Kidney (tissue), 13 donors: ENCODE measurements at regions not wholly inside any gene's neighbourhood (a gene's known extent, or its start where the extent isn't known, plus 50 kb on each side); places are given as distances from the start of the nearest gene placed in this dataset.

Experiments
- DNase-seq, 5 donors: peaks; one replicate each; pipeline ENCODE4 v3.0.0-alpha.2; 2013 to 2020
- FAIRE-seq: peaks from 2 replicates; lab custom pipeline; 2012; peaks lifted over from hg19 to GRCh38; lab: Jason Lieb, UNC
- H3K27ac ChIP-seq, 2 donors: one replicate each; pipeline ENCODE4 v1.7.0; 2013; ENCODE audit warnings: low read depth in 2 of 2, low read length in 2 of 2, inconsistent platforms in 1 of 2
- H3K27me3 ChIP-seq: one replicate; pipeline ENCODE4 v1.7.1; 2013; ENCODE audit warnings: low read length, inconsistent platforms; ENCODE audit not compliant: control insufficient read depth, insufficient read depth
- H3K36me3 ChIP-seq, 3 donors: one replicate each; pipeline versions ENCODE4 v1.7.0 to v1.7.1; 2013; ENCODE audit warnings: low read length in 3 of 3, control low read depth in 1 of 3, inconsistent platforms in 1 of 3; ENCODE audit not compliant: insufficient read depth in 3 of 3, control insufficient read depth in 2 of 3
- H3K4me1 ChIP-seq, 3 donors: one replicate each; pipeline versions ENCODE4 v1.7.0 to v1.7.1; 2013; ENCODE audit warnings: low read length in 3 of 3, inconsistent platforms in 1 of 3, low read depth in 1 of 3; ENCODE audit not compliant: control insufficient read depth in 2 of 3, insufficient read depth in 2 of 3
- H3K4me3 ChIP-seq, 3 donors: one replicate each; pipeline versions ENCODE4 v1.7.0 to v1.8.1; 2013; ENCODE audit warnings: low read length in 3 of 3, control low read depth in 1 of 3, inconsistent platforms in 1 of 3
- H3K9ac ChIP-seq, 3 donors: one replicate each; pipeline versions ENCODE4 v1.7.0 to v1.7.1; 2013; ENCODE audit warnings: low read length in 3 of 3, control low read depth in 1 of 3, inconsistent platforms in 1 of 3
- H3K9me3 ChIP-seq, 3 donors: one replicate each; pipeline versions ENCODE4 v1.7.0 to v1.7.1; 2013; ENCODE audit warnings: low read length in 3 of 3, control low read depth in 1 of 3, inconsistent platforms in 1 of 3; ENCODE audit not compliant: control insufficient read depth in 2 of 3, insufficient read depth in 1 of 3
- intact Hi-C: fragments of 100-400 bp; cut with DNase I; formaldehyde crosslinking; loops from one replicate; pipeline ENCODE4 v1.11.1; 2022
- TF ChIP-seq, protein P1 (sequence below): IDR thresholded peaks from 3 replicates; pipeline ENCODE4 v1.5.1; 2012; ENCODE audit warnings: mild to moderate bottlenecking, moderate library complexity, borderline replicate concordance; ENCODE audit not compliant: insufficient read depth; ENCODE audit errors: extremely low read depth
- donor health status: control.
- donor health status: control.
- donor health status: control.
- donor health status: control.
- donor health status: control.
- donor health status: DM: yes; HTN: yes; CAD: no.
- donor health status: Normal renal cell carcinoma (clear cell type).

DNA sequence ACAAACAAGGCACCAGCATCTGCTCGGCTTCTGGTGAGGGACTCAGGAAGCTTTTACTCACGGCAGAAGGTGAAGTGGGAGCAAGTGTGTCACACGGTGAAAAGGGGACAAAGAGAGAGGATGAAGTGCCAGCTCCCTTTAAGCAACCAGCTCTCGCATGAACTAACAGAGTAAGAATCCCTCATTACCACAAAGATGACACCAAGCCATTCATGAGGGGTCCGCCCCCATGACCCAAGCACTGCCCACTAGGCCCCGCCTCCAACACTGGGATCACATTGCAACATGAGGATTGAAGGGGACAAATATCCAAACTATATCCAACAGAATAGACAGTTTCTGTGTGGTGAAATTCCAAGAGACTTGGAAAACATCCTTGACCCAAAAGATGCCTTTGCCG is 198.2 kb upstream of the POU2AF2 start:
- FAIRE-seq = no peak
- Histone ChIP-seq H3K4me3 (no peak overlapping the region), H3K9ac (no peak overlapping the region), H3K27me3 (no peaks in the 10 kb centered on the region), H3K36me3 (no peaks in the 10 kb centered on the region), H3K27ac (no peak overlapping the region), H3K9me3 (no peaks in the 10 kb centered on the region), H3K4me1 (no peaks in the 10 kb centered on the region)
- DNase-seq = no peak
- intact Hi-C loops = no loop called here
- TF ChIP-seq, protein P1, sequence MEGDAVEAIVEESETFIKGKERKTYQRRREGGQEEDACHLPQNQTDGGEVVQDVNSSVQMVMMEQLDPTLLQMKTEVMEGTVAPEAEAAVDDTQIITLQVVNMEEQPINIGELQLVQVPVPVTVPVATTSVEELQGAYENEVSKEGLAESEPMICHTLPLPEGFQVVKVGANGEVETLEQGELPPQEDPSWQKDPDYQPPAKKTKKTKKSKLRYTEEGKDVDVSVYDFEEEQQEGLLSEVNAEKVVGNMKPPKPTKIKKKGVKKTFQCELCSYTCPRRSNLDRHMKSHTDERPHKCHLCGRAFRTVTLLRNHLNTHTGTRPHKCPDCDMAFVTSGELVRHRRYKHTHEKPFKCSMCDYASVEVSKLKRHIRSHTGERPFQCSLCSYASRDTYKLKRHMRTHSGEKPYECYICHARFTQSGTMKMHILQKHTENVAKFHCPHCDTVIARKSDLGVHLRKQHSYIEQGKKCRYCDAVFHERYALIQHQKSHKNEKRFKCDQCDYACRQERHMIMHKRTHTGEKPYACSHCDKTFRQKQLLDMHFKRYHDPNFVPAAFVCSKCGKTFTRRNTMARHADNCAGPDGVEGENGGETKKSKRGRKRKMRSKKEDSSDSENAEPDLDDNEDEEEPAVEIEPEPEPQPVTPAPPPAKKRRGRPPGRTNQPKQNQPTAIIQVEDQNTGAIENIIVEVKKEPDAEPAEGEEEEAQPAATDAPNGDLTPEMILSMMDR = no peak

DNA sequence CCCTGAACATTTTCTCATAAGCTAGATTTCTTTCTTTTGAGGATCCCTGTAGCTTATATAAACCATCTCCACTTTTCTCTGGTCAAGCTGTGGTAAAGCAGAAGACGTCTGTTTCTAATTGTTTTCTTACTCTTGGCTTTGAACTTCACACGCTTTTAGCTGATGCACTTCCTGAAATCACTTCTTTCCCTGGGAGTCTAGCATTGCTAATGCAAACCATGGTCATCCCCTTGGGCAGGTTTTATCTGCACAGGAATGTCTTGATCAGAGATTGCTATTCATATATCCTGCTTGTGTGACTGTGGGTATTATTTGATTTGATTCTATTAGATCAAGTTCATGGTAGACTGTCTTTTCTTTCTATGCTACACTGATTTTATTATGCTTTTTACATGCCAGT is 199.2 kb upstream of the POU2AF2 start:
- intact Hi-C loops = no loop called here
- Histone ChIP-seq H3K27me3 (no peaks in the 10 kb centered on the region), H3K36me3 (no peaks in the 10 kb centered on the region), H3K9ac (no peak overlapping the region), H3K9me3 (no peaks in the 10 kb centered on the region), H3K4me1 (no peaks in the 10 kb centered on the region), H3K27ac (no peak overlapping the region), H3K4me3 (no peak overlapping the region)
- TF ChIP-seq, protein P1 = no peak
- FAIRE-seq (no peak), DNase-seq (no peak)

DNA sequence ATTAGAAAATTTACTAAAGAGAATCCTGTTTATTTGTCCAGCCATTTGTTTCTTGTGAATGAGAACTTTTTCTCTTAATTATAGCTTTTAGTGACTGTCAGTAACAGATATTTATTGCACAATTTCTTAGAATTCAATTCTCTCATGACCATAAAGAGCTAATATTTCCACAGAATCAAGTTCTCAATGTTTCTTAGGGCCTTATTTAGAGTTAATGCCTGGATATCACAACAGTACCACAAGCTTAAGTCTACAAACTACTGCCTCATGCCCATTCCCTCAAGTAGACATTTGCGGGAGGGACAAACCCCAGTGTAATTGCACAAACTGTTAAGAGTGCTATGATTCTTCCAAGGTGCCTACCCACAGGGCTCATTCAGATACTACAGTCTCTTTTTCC is 199.7 kb upstream of the POU2AF2 start:
- no peak overlapping the region for H3K9ac ChIP-seq
- H3K9me3 ChIP-seq = no peaks in the 10 kb centered on the region
- TF ChIP-seq, protein P1 = no peak
- H3K36me3 ChIP-seq = no peaks in the 10 kb centered on the region
- H3K27ac ChIP-seq = no peak overlapping the region
- DNase-seq (no peak), FAIRE-seq (no peak)
- H3K4me1 ChIP-seq = no peaks in the 10 kb centered on the region
- intact Hi-C loops = no loop called here
- H3K4me3 ChIP-seq = no peak overlapping the region
- H3K27me3 ChIP-seq = no peaks in the 10 kb centered on the region

DNA sequence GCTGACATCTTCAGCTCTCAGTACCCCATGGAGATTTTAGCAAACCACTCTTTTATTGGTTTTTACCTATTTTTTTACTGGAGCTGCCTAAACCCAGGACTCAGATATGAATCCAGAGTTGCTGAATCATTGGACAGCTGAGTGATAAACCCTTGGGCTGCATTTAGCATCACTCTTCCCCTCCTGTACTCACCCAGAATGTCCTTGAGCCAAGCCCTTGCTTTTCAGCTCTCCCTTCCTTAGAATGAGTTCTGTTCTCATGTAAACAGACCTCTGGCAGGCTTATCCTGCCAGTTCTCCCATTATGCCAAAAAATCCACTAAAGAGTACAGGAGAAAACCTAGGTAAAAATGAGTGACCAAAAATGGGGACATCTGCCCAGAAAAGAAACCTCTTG is 200.1 kb upstream of the POU2AF2 start:
- no peak overlapping the region for H3K4me3 ChIP-seq
- H3K27me3 ChIP-seq = no peaks in the 10 kb centered on the region
- H3K9ac ChIP-seq = no peak overlapping the region
- FAIRE-seq (no peak), DNase-seq (no peak)
- TF ChIP-seq, protein P1 = no peak
- no peaks in the 10 kb centered on the region for H3K9me3 ChIP-seq
- H3K4me1 ChIP-seq = no peaks in the 10 kb centered on the region
- intact Hi-C loops = no loop called here
- H3K27ac ChIP-seq = no peak overlapping the region
- no peaks in the 10 kb centered on the region for H3K36me3 ChIP-seq
